ENCODE measurements at regions not wholly inside any gene's neighbourhood (a gene's known extent, or its start where the extent isn't known, plus 50 kb on each side); places are given as distances from the start of the nearest gene placed in this dataset.

DNA sequence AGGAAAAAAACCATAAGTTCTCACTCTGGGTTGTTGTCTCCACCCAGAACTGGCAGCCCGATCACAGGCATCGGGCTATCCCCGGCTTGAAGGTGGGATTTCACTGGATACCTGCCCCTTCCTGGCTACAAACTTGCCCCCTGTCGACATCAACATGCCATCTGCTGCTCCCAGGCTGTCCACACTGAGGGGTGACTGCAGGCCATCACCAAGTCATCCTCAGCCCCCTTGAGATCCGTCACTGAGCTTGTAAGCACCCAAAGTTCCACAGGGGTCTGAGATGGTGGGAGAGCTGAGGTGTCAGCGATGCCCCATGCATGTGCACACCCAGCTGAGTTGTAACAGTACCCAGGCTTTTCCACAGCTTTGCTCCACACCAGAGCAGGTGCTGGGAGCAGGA is 211.0 kb downstream of the AMY1C start:
- no peak for TF ChIP-seq CTCF (conservative IDR thresholded peaks at IDR 0.05)
- no peak overlapping the region for H3K27ac ChIP-seq (ENCODE audit: insufficient read length, low read depth, low read length)
- Mint-ChIP-seq H3K4me1 (no peaks in the 10 kb centered on the region), H3K27ac (0 out of 7 replicates have a peak overlapping the region, but pooled peaks of 1 of the 3 experiments have one; percentile 18), H3K9me3 (peaks cover 10 to 15% of the 10 kb centered on the region in 2 experiments), H3K27me3 (ENCODE audit: low read depth) (no peaks in the 10 kb centered on the region), H3K36me3 (ENCODE audit: insufficient read depth in 1 of 3, low read depth in 3 of 3) (peaks cover 2 to 12% (median 7%) of the 10 kb centered on the region in 3 experiments; a peak in 4 of 7 replicates), H3K4me3 (no peak overlapping the region)
- H4K20me1 ChIP-seq (ENCODE audit: control insufficient read depth, insufficient read depth, insufficient read length): no peaks in the 10 kb centered on the region
- no peak overlapping the region for H3K56ac ChIP-seq (ENCODE audit: insufficient read length, low read depth, low read length)
- H3K79me1 ChIP-seq (ENCODE audit: insufficient read depth, low read depth, low read length, poor library complexity, severe bottlenecking): no peaks in the 10 kb centered on the region
- H2BK12ac ChIP-seq (ENCODE audit: insufficient read length, low read depth, low read length): no peak overlapping the region
- H2BK15ac ChIP-seq (ENCODE audit: low read depth, low read length): no peak overlapping the region
- no peaks in the 10 kb centered on the region for H3K23me2 ChIP-seq (ENCODE audit: insufficient read length, low read depth, low read length, poor library complexity, severe bottlenecking)
- no peak overlapping the region for H3K18ac ChIP-seq (ENCODE audit: insufficient read length, low read depth, low read length)
- no peak overlapping the region for H3K23ac ChIP-seq (ENCODE audit: insufficient read length, low read depth, low read length)
- H3K4me1 ChIP-seq (ENCODE audit: insufficient read depth, low read length): no peaks in the 10 kb centered on the region
- H3K9ac ChIP-seq (ENCODE audit: extremely low read depth, insufficient read length, low read length): no peak overlapping the region
- H3K14ac ChIP-seq (ENCODE audit: insufficient read depth, low read length): no peak overlapping the region
- WGBS (ENCODE audit: extremely low coverage, insufficient read length, low lambda C conversion rate): no CpG with 5 or more reads among the region's 6 CpGs
- no peak overlapping the region for H2BK120ac ChIP-seq (ENCODE audit: low read depth, low read length, poor library complexity, severe bottlenecking)
- no peak overlapping the region for H3T11ph ChIP-seq (ENCODE audit: low read length)
- H2BK20ac ChIP-seq (ENCODE audit: low read depth, low read length, poor library complexity, severe bottlenecking): no peak overlapping the region
- no peaks in the 10 kb centered on the region for H3K79me2 ChIP-seq (ENCODE audit: insufficient read depth, low read length)
- no peak overlapping the region for H3K4ac ChIP-seq (ENCODE audit: low read depth, low read length)
- no peak overlapping the region for H4K91ac ChIP-seq (ENCODE audit: insufficient read length, low read depth, low read length)
- H4K5ac ChIP-seq (ENCODE audit: insufficient read length, low read depth, low read length): no peak overlapping the region
- no peaks in the 10 kb centered on the region for H3K27me3 ChIP-seq (ENCODE audit: insufficient read depth, low read length)
- H2BK5ac ChIP-seq (ENCODE audit: insufficient read length, low read length): no peak overlapping the region
- no peak overlapping the region for H2AFZ ChIP-seq (ENCODE audit: low read length)
- DNase-seq: no peak
- no peaks in the 10 kb centered on the region for H3K9me3 ChIP-seq (ENCODE audit: control insufficient read depth, low read depth, low read length)
- no peak overlapping the region for H3K4me2 ChIP-seq (ENCODE audit: insufficient read depth, insufficient read length, low read length)
- no peak overlapping the region for H4K8ac ChIP-seq (replicated peaks; ENCODE audit: insufficient read length, low read depth, low read length)
- H2AK5ac ChIP-seq (ENCODE audit: insufficient read length, low read length): no peak overlapping the region

All from H9 (cell line).